Stomach (tissue), 4 donors: ENCODE measurements at regions not wholly inside any gene's neighbourhood (a gene's known extent, or its start where the extent isn't known, plus 50 kb on each side); places are given as distances from the start of the nearest gene placed in this dataset.

Experiments used
- EP300 ChIP-seq: sonication (generic); formaldehyde crosslinking; IDR thresholded peaks from one replicate; pipeline ENCODE4 v1.6.1; 2017; ENCODE audit warnings: antibody characterized with exemption
- POLR2A ChIP-seq, 4 donors: fragments of 450-650 bp; IDR thresholded peaks; one replicate each; pipeline ENCODE4 v1.6.1; 2016; ENCODE audit warnings: antibody characterized with exemption in 4 of 4, control low read depth in 2 of 4, mild to moderate bottlenecking in 1 of 4, moderate library complexity in 1 of 4
- TF ChIP-seq, protein P1 (sequence below), 7 experiments: fragments of 450-650 bp in 4 of 7; fragments of 200-600 bp in 3 of 7; sonication (generic) in 3 of 7; IDR thresholded peaks; one replicate each; pipeline ENCODE4 v1.5.1; 2016 to 2019; ENCODE audit warnings: antibody characterized with exemption in 7 of 7, control low read depth in 2 of 7, mild to moderate bottlenecking in 1 of 7

DNA sequence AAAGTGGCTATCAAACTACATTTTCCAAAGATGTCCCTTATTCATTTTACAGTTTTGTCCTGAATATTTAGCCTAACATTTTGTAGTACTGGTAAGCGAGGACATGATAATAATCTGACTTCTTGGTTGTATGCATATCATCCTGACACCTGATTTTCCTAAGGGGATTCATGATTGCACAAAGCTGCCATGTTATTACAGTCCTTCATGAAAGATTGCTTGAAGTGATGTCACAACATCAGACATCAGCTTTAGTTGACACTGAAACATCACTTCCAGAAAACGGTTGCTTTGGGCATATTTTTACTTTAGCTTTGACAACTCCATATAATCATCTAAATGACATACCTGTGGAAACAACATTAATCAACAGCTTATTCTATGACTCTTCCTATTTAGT, 188.7 kb upstream of the PABPC4L start:
- TF ChIP-seq POLR2A (IDR thresholded peaks at IDR 0.05) = no peak
- TF ChIP-seq, protein P1, sequence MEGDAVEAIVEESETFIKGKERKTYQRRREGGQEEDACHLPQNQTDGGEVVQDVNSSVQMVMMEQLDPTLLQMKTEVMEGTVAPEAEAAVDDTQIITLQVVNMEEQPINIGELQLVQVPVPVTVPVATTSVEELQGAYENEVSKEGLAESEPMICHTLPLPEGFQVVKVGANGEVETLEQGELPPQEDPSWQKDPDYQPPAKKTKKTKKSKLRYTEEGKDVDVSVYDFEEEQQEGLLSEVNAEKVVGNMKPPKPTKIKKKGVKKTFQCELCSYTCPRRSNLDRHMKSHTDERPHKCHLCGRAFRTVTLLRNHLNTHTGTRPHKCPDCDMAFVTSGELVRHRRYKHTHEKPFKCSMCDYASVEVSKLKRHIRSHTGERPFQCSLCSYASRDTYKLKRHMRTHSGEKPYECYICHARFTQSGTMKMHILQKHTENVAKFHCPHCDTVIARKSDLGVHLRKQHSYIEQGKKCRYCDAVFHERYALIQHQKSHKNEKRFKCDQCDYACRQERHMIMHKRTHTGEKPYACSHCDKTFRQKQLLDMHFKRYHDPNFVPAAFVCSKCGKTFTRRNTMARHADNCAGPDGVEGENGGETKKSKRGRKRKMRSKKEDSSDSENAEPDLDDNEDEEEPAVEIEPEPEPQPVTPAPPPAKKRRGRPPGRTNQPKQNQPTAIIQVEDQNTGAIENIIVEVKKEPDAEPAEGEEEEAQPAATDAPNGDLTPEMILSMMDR (IDR thresholded peaks at IDR 0.05) = no peak
- TF ChIP-seq EP300 = no peak
